Neural cell (in vitro differentiated cells): ENCODE measurements at regions not wholly inside any gene's neighbourhood (a gene's known extent, or its start where the extent isn't known, plus 50 kb on each side); places are given as distances from the start of the nearest gene placed in this dataset.

Source experiments
- H2AFZ ChIP-seq: fragments of 200-600, 300-800 bp; sonication (generic), shearing (Covaris generic); 2 replicates; pipeline ENCODE4 v1.6.0; 2014; ENCODE audit warnings: low read depth, mild to moderate bottlenecking, antibody characterized with exemption, low read length, moderate library complexity
- H3F3A ChIP-seq: fragments of 200-600 bp; shearing (Covaris generic); 2 replicates; pipeline ENCODE4 v1.6.1; 2016; ENCODE audit warnings: mild to moderate bottlenecking, moderate library complexity, mixed read lengths, antibody characterized with exemption, low read length; ENCODE audit not compliant: insufficient read depth, poor library complexity, severe bottlenecking
- H3K27ac ChIP-seq: fragments of 200-600, 300-800 bp; sonication (generic), shearing (Covaris generic); 2 replicates; pipeline ENCODE4 v1.5.1; 2014; ENCODE audit warnings: mild to moderate bottlenecking, low read length, moderate library complexity
- H3K27me3 ChIP-seq: fragments of 300-800, 200-600 bp; sonication (generic), shearing (Covaris generic); 2 replicates; pipeline ENCODE4 v1.6.0; 2014; ENCODE audit warnings: mild to moderate bottlenecking, low read depth, low read length, moderate library complexity; ENCODE audit not compliant: insufficient read depth
- H3K36me3 ChIP-seq: fragments of 300-800, 200-600 bp; sonication (generic), shearing (Covaris generic); 2 replicates; pipeline ENCODE4 v1.5.1; 2014; ENCODE audit warnings: mild to moderate bottlenecking, antibody characterized with exemption, low read length, moderate library complexity; ENCODE audit not compliant: insufficient read depth
- H3K4me2 ChIP-seq: fragments of 300-800, 200-600 bp; sonication (generic), shearing (Covaris generic); 2 replicates; pipeline ENCODE4 v1.6.0; 2014; ENCODE audit warnings: mild to moderate bottlenecking, low read length
- H3K4me3 ChIP-seq: fragments of 300-800, 200-600 bp; sonication (generic), shearing (Covaris generic); 2 replicates; pipeline ENCODE4 v1.5.1; 2014; ENCODE audit warnings: mild to moderate bottlenecking, low read length, moderate library complexity
- H3K79me2 ChIP-seq: fragments of 200-600 bp; shearing (Covaris generic); replicated peaks from 2 replicates; pipeline ENCODE4 v1.6.0; 2014; ENCODE audit warnings: mild to moderate bottlenecking, low read length, moderate library complexity; ENCODE audit not compliant: insufficient read depth
- H3K9ac ChIP-seq: fragments of 300-800, 200-600 bp; sonication (generic), shearing (Covaris generic); 2 replicates; pipeline ENCODE4 v1.6.1; 2016; ENCODE audit warnings: mild to moderate bottlenecking, low read length, mixed read lengths
- H3K9me2 ChIP-seq: fragments of 200-600 bp; shearing (Covaris generic); 2 replicates; pipeline ENCODE4 v1.6.1; 2016; ENCODE audit warnings: mild to moderate bottlenecking, low read length, mixed read lengths; ENCODE audit not compliant: insufficient read depth
- H3K9me3 ChIP-seq: fragments of 200-600, 300-800 bp; sonication (generic), shearing (Covaris generic); 2 replicates; pipeline ENCODE4 v1.6.1; 2016; ENCODE audit warnings: mild to moderate bottlenecking, mixed run types, low read length, moderate library complexity, mixed read lengths
- H4K20me1 ChIP-seq: fragments of 200-600 bp; shearing (Covaris generic); 2 replicates; pipeline ENCODE4 v1.6.1; 2016; ENCODE audit warnings: mild to moderate bottlenecking, mixed run types; ENCODE audit not compliant: insufficient read depth
- CTCF ChIP-seq: fragments of 450-650 bp; IDR thresholded peaks from 2 replicates; pipeline ENCODE4 v1.5.1; 2014; ENCODE audit warnings: antibody characterized with exemption, mild to moderate bottlenecking, moderate library complexity; ENCODE audit not compliant: poor library complexity, severe bottlenecking
- EP300 ChIP-seq: fragments of 450-650 bp; conservative IDR thresholded peaks from 2 replicates; pipeline ENCODE4 v1.6.1; 2014; ENCODE audit warnings: antibody characterized with exemption, mild to moderate bottlenecking, moderate library complexity; ENCODE audit not compliant: poor library complexity, severe bottlenecking
- EZH2 ChIP-seq: fragments of 200-600, 300-800 bp; shearing (Covaris generic), sonication (generic); IDR thresholded peaks from 2 replicates; pipeline ENCODE4 v1.6.1; 2014; ENCODE audit warnings: antibody characterized with exemption, low read length, borderline replicate concordance, mild to moderate bottlenecking; ENCODE audit not compliant: insufficient read depth, poor library complexity, severe bottlenecking
- MXI1 ChIP-seq: fragments of 450-650 bp; conservative IDR thresholded peaks from 2 replicates; pipeline ENCODE4 v1.6.1; 2014; ENCODE audit warnings: antibody characterized with exemption, mild to moderate bottlenecking; ENCODE audit not compliant: poor library complexity, severe bottlenecking
- POLR2AphosphoS5 ChIP-seq: IDR thresholded peaks from 2 replicates; pipeline ENCODE4 v1.6.1; 2012
- RAD21 ChIP-seq: fragments of 450-650 bp; conservative IDR thresholded peaks from 2 replicates; pipeline ENCODE4 v1.6.1; 2014; ENCODE audit warnings: antibody characterized with exemption, mild to moderate bottlenecking, moderate library complexity
- SMC3 ChIP-seq: fragments of 450-650 bp; conservative IDR thresholded peaks from 2 replicates; pipeline ENCODE4 v1.6.1; 2014; ENCODE audit warnings: antibody characterized with exemption, mild to moderate bottlenecking, moderate library complexity; ENCODE audit not compliant: poor library complexity
- TAF1 ChIP-seq: IDR thresholded peaks from 2 replicates; pipeline ENCODE4 v1.6.1; 2012; ENCODE audit warnings: low read depth
- TF ChIP-seq, protein P1 (sequence below): IDR thresholded peaks from 2 replicates; pipeline ENCODE4 v1.6.1; 2012; ENCODE audit warnings: borderline replicate concordance

DNA sequence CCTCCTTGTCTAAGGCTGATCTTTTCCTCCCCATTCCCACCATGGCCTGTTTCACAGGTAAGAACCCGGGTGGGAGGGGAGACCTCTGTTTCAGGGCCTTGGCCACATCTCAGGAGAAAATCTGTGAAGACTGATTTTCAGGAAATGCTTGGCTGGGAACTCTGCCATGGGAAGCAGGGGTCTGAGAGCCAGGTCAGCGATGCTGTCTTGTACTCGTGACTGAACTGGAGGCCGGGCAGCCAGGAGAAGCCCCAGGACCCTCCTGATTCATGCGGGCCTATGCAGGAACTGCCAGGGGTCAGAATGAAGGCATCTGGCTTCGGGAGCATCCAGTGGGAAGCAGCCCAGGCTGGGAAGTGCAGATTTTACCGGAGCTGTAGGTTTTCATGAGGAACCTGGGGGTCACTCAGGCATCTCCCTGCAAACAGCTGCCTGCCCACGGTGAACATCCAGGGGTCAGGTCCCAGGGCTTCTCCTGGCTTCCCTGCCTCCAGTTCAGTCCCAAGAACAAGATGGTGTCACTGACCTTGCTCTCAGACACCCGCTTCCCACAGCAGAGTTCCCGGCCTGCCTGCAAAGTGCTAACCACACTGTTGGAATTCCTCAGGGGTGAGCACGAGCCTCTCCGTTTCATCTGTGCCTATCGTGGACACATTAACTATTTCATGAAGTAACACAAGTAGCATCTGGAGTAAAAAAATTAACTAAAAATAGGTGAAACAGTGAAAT lies 90.2 kb upstream of the SULF2 start:
- peak overlapping the region; percentile 22 for H3K27ac ChIP-seq
- H3K9me2 ChIP-seq = no peaks in the 10 kb centered on the region
- H3K9ac ChIP-seq = no peak overlapping the region
- no peaks in the 10 kb centered on the region for H3K27me3 ChIP-seq
- no peak overlapping the region for H3K4me2 ChIP-seq
- TF ChIP-seq TAF1 (no peak), SMC3 (no peak), EP300 (no peak), CTCF (no peak), EZH2 (no peak), RAD21 (no peak), MXI1 (no peak), POLR2AphosphoS5 (no peak)
- TF ChIP-seq, protein P1, sequence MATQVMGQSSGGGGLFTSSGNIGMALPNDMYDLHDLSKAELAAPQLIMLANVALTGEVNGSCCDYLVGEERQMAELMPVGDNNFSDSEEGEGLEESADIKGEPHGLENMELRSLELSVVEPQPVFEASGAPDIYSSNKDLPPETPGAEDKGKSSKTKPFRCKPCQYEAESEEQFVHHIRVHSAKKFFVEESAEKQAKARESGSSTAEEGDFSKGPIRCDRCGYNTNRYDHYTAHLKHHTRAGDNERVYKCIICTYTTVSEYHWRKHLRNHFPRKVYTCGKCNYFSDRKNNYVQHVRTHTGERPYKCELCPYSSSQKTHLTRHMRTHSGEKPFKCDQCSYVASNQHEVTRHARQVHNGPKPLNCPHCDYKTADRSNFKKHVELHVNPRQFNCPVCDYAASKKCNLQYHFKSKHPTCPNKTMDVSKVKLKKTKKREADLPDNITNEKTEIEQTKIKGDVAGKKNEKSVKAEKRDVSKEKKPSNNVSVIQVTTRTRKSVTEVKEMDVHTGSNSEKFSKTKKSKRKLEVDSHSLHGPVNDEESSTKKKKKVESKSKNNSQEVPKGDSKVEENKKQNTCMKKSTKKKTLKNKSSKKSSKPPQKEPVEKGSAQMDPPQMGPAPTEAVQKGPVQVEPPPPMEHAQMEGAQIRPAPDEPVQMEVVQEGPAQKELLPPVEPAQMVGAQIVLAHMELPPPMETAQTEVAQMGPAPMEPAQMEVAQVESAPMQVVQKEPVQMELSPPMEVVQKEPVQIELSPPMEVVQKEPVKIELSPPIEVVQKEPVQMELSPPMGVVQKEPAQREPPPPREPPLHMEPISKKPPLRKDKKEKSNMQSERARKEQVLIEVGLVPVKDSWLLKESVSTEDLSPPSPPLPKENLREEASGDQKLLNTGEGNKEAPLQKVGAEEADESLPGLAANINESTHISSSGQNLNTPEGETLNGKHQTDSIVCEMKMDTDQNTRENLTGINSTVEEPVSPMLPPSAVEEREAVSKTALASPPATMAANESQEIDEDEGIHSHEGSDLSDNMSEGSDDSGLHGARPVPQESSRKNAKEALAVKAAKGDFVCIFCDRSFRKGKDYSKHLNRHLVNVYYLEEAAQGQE = no peak
- no peaks in the 10 kb centered on the region for H3K79me2 ChIP-seq
- H3F3A ChIP-seq = no peaks in the 10 kb centered on the region
- H3K36me3 ChIP-seq = no peaks in the 10 kb centered on the region
- peak overlapping the region; percentile 41 for H3K4me3 ChIP-seq
- H4K20me1 ChIP-seq = no peaks in the 10 kb centered on the region
- no peaks in the 10 kb centered on the region for H3K9me3 ChIP-seq
- H2AFZ ChIP-seq = no peak overlapping the region

- Histone ChIP-seq H3K79me2 (no peaks in the 10 kb centered on the region), H3K9me3 (no peaks in the 10 kb centered on the region), H3K4me3 (no peak overlapping the region), H3K4me2 (no peak overlapping the region), H3K36me3 (no peaks in the 10 kb centered on the region), H3K9ac (no peak overlapping the region), H3F3A (no peaks in the 10 kb centered on the region), H2AFZ (no peak overlapping the region), H3K9me2 (no peaks in the 10 kb centered on the region), H3K27me3 (no peaks in the 10 kb centered on the region), H3K27ac (no peak overlapping the region), H4K20me1 (no peaks in the 10 kb centered on the region)
- TF ChIP-seq POLR2AphosphoS5 (no peak), CTCF (no peak), EP300 (no peak), EZH2 (no peak), MXI1 (no peak), RAD21 (no peak), TAF1 (no peak), SMC3 (no peak)
- TF ChIP-seq, protein P1 = no peak
Measured at GRCh38 chr20:47872341-47872740, 87.1 kb upstream of the SULF2 start.
